Embryonic facial prominence (tissue), 1 donor: ENCODE measurements at regions not wholly inside any gene's neighbourhood (a gene's known extent, or its start where the extent isn't known, plus 50 kb on each side); places are given as distances from the start of the nearest gene placed in this dataset.
"Not testable (repeated sequence)": the region's sequence is repeated elsewhere in the genome, so short reads cannot be mapped to it uniquely, and the experiment has no call there.

Experiments used
- DNase-seq: peaks from one replicate; pipeline ENCODE4 v3.0.0-alpha.2; 2016; ENCODE audit errors: extremely low spot score

DNA sequence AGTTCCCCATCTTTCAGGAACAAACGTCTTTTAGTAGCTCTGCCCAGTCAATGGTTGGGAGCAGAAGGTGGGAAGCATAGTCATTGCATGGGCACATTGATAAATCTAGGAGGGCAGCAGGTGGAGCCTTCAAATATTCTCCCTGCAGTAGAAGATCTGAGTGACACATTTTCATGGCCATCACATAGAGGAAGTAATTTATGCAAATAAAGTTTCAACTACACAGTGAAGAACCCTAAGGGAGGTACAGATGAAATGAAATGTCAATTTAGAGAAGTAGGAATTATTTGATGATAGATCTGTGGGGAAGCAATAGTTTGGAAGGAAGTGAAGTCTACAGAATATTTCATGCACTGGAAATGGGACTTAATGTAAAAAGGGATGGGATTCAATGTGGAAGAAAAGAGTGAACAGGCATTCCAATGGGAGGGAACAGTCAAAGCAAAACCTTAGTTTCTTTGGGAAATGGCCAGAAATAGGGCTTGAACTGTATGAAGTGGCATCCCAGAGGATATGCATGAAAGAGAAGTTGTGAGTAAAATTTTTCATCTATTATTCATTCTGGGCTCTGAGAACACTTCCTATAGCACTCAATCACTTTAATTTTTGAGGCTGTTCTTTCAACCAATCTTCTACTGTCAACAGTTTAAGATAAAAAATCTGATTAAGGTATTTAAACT is 256.2 kb upstream of the LUZP2 start:
- DNase-seq, result no peak

DNA sequence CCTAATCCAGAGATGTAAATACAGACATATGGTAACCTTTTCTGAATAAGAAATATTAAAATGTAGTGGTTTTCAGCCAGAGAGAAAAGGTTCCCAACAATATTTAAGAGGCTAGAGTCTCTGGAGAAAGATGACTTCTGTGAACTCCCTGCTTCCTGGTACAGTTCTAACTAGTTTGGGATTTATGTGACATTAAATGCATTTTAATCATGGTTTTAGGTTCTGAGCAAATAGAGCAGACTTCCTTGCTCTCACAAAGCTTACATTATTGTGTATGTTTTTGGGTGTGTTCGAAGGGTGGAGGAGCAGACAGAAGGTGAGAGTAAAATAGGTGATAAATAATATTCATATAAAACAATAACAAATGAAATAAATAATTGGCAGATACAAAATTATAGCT is 250.1 kb upstream of the LUZP2 start:
- DNase-seq, result no peak

DNA sequence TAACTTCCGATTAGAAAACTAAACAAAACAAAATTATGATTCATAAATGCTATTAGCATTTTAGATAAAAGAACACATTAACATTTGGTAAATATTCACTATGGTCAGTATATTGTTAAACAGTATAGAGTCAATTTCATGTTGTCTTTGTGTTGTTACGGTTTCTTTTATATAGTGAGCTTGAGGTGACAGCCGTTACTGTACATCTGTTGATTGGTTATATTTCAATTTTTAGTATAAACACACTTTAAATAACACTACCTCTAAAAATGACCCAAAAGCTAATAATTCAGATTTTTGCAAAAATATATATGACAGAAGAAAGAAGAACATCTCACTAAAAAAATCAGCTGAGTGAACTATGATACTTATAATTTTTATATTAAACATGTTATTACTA is 249.0 kb upstream of the LUZP2 start:
- DNase-seq, result no peak

DNA sequence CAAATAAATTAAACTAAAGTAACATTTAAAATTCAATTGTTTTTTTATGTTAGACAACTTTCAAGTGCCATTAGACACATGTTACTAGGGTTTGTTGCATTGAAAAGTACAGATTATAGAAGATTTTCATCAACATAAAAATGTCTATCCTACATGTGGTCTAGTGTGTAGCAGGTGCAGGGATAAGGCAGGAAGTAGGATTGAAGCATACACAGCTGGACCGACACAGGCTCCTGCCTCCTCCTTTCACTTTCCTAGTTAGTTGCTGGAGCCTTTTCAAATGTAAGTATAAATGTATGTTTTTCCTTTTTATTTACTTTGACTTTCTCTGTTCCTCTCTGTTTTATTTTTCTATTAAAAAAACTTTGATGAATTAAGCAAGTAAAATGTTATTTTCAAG is 246.9 kb upstream of the LUZP2 start:
- no peak for DNase-seq

GRCh38 chr11:24253237-24253760 is 243.6 kb upstream of the LUZP2 start:
- DNase-seq, result no peak

DNA sequence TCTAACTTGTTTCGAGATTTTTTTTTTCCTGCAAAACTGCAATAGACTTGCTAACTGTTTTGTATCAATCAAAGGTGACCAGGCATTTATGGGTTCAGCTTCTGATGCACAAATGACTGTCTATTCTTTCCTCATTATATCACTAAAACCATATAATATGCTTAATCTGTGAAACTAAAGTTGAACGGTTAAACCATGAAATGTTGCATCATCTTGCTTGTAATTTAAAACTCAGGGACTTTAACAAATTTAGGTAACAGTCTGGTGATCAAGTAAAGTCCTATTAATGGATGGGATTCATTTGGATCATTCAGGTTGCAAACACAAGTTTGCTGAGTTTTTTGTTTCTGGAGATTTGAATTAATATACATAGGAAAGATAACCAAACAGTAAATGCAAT is 232.0 kb upstream of the LUZP2 start:
- no peak for DNase-seq

- DNase-seq, result no peak
These were observed 229.8 kb upstream of the LUZP2 start for GRCh38 chr11:24267014-24267413.

DNA sequence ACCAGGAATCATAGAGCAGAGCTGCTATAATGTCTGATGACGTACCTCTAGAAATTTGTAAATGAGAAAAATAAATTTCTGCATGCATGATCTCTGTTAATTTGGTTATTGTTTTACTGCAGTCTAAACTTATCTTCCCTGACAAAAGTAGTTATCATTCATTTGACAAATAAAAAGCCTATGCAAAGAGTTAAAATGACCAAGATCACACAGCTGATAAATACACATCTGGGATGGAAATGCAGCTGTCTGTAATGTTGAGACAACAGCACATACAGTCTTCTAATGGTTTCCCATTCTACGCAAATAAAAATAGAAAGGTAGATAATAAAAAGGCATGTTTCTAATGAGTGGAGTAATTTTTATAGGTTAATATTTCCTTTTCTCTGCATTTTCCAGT is 225.1 kb upstream of the LUZP2 start:
- no peak for DNase-seq

GRCh38 chr11:24274214-24274781 is 222.6 kb upstream of the LUZP2 start:
- DNase-seq, result not testable (repeated sequence)

GRCh38 chr11:24286238-24286637 is 210.6 kb upstream of the LUZP2 start:
- DNase-seq, result no peak

- DNase-seq, result no peak
These were observed 207.6 kb upstream of the LUZP2 start for GRCh38 chr11:24289301-24289700.

DNA sequence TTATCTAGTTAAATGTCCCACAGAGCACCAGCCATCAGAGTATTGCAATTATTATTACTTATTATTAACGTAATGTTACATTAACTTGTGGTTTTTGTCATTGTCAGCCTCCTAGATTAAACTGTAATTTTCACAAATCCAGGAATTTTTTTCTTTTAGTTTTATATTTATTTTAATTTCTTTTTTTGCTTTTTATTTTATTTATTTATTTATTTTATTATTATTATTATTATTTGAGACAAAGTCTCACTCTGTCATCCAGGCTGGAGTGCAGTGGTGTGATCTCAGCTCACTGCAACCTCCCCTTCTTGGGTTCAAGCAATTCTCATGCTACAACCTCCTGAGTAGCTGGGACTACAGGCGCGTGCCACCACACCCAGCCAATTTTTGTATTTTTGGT is 202.9 kb upstream of the LUZP2 start:
- no peak for DNase-seq

GRCh38 chr11:24295360-24295759 is 201.5 kb upstream of the LUZP2 start:
- DNase-seq, result no peak

DNA sequence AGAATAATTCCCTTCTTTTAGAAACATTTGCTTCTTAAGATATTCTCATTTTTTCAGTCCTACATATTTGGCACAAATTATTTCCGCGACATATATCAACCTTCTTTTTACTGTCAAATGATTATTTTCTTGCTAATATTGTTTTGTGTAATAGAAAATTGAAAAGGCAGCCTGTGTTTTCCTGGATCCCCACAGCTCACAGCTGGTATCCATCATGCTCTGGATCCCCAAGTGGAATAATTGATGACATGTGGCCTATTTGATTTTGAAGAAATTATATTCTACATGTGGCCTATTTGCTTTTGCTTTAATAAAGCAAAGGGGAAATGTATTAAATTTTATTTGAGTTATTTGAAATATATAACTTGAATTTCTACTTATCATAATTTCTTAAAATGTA is 199.4 kb upstream of the LUZP2 start:
- DNase-seq, result no peak

GRCh38 chr11:24298146-24298545 is 198.7 kb upstream of the LUZP2 start:
- no peak for DNase-seq

- DNase-seq, result no peak
These were observed 184.9 kb upstream of the LUZP2 start for GRCh38 chr11:24311974-24312373.

- no peak for DNase-seq
These were observed 184.2 kb upstream of the LUZP2 start for GRCh38 chr11:24312464-24313238.

GRCh38 chr11:24321229-24321628 is 175.6 kb upstream of the LUZP2 start:
- no peak for DNase-seq

DNA sequence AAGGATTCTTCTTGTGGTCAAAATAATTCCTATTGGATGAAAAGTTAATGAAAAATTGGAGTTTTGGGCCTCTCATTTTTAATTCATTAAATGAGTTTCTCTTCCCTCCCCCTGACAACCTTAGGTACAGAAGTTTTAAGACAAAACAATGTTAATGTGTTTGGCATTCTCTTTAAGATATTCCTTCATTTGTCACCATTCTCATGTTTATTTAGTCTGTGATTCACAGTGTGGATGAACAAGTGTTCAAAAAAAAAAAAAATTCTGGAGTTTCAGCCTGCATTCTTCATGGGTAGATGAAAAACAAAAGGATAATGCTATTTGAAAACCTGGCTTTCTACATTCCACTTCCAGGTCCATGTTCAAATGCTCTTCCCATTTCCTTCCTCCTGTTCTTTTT is 172.6 kb upstream of the LUZP2 start:
- DNase-seq, result no peak

GRCh38 chr11:24344222-24344621 is 152.6 kb upstream of the LUZP2 start:
- no peak for DNase-seq

- no peak for DNase-seq
These were observed 147.9 kb upstream of the LUZP2 start for GRCh38 chr11:24348908-24349307.

GRCh38 chr11:24351179-24351578 is 145.7 kb upstream of the LUZP2 start:
- no peak for DNase-seq

GRCh38 chr11:24356501-24356900 is 140.4 kb upstream of the LUZP2 start:
- no peak for DNase-seq
